PC-3 (cell line): ENCODE measurements at regions not wholly inside any gene's neighbourhood (a gene's known extent, or its start where the extent isn't known, plus 50 kb on each side); places are given as distances from the start of the nearest gene placed in this dataset.

Experiments used
- ATAC-seq: fragments of 200-7000 bp; cut with Tn5 transposase; 2 replicates; pipeline ENCODE4 v1.9.1; 2020; ENCODE audit warnings: mild to moderate bottlenecking, moderate library complexity
- BruUV-seq: library from RNA; stranded (reverse); fragments of 400-500 nt; replicated peaks from 2 replicates; lab custom pipeline; 2021; lab: Mats Ljungman, UMichigan
- CTCF ChIA-PET: fragments of 300-600 bp; sonication (Branson Sonifier 250); formaldehyde crosslinking; loops from one replicate; lab custom pipeline; 2022; ENCODE audit warnings: antibody characterized with exemption; lab: Charles Lee
- POLR2A ChIA-PET: fragments of 300-600 bp; sonication (Branson Sonifier 250); formaldehyde crosslinking; loops from one replicate; lab custom pipeline; 2022; ENCODE audit warnings: antibody characterized with exemption; ENCODE audit not compliant: unreplicated experiment; lab: Charles Lee
- DNase-seq: peaks from one replicate; pipeline ENCODE4 v3.0.0-alpha.2; 2015
- H2AFZ ChIP-seq: fragments of 300-600 bp; sonication (generic); 2 replicates; pipeline ENCODE4 v1.6.0; 2016; ENCODE audit warnings: antibody characterized with exemption, low read length
- H3F3A ChIP-seq: fragments of 300-600 bp; sonication (generic); one replicate; pipeline ENCODE4 v1.6.0; 2017; ENCODE audit warnings: antibody characterized with exemption, low read length, control low read depth, mild to moderate bottlenecking; ENCODE audit not compliant: unreplicated experiment
- H3K27ac ChIP-seq: fragments of 300-600 bp; sonication (generic); 2 replicates; pipeline ENCODE4 v1.5.1; 2016; ENCODE audit warnings: mild to moderate bottlenecking, low read length
- H3K27me3 ChIP-seq: fragments of 300-600 bp; sonication (generic); 2 replicates; pipeline ENCODE4 v1.6.1; 2016; ENCODE audit warnings: low read length, mixed read lengths
- H3K36me3 ChIP-seq: fragments of 300-600 bp; sonication (generic); 2 replicates; pipeline ENCODE4 v1.6.1; 2016; ENCODE audit warnings: low read depth, mixed run types, low read length, mixed read lengths
- H3K4me1 ChIP-seq: fragments of 300-600 bp; sonication (generic); 2 replicates; pipeline ENCODE4 v1.5.1; 2016; ENCODE audit warnings: low read length; ENCODE audit not compliant: insufficient read depth
- H3K4me2 ChIP-seq: fragments of 300-600 bp; sonication (generic); 2 replicates; pipeline ENCODE4 v1.6.0; 2016; ENCODE audit warnings: low read length
- H3K4me3 ChIP-seq: fragments of 300-600 bp; sonication (generic); 2 replicates; pipeline ENCODE4 v1.5.1; 2016; ENCODE audit warnings: mild to moderate bottlenecking, low read length, mixed read lengths
- H3K79me2 ChIP-seq: fragments of 300-600 bp; sonication (generic); 2 replicates; pipeline ENCODE4 v1.6.1; 2017; ENCODE audit warnings: low read length, mixed read lengths
- H3K9ac ChIP-seq: fragments of 300-600 bp; sonication (generic); 2 replicates; pipeline ENCODE4 v1.6.0; 2016; ENCODE audit warnings: mild to moderate bottlenecking, low read length
- H3K9me2 ChIP-seq: fragments of 300-600 bp; sonication (generic); replicated peaks from 2 replicates; pipeline ENCODE4 v1.6.1; 2016; ENCODE audit warnings: mixed run types, low read length, mixed read lengths
- H3K9me3 ChIP-seq: fragments of 300-600 bp; sonication (generic); 2 replicates; pipeline ENCODE4 v1.6.1; 2016; ENCODE audit warnings: low read length, mixed read lengths
- H4K20me1 ChIP-seq: fragments of 300-600 bp; sonication (generic); 2 replicates; pipeline ENCODE4 v1.6.1; 2016; ENCODE audit warnings: low read length, mixed read lengths
- CTCF ChIP-seq: fragments of 300-600 bp; sonication (generic); conservative IDR thresholded peaks from 2 replicates; pipeline ENCODE4 v1.5.1; 2017; ENCODE audit warnings: antibody characterized with exemption, low read depth, mild to moderate bottlenecking, low read length
- EZH2 ChIP-seq: fragments of 300-600 bp; sonication (generic); IDR thresholded peaks from one replicate; pipeline ENCODE4 v1.6.1; 2017; ENCODE audit warnings: antibody characterized with exemption, mild to moderate bottlenecking, low read length; ENCODE audit not compliant: unreplicated experiment
- EZH2phosphoT487 ChIP-seq: fragments of 300-600 bp; sonication (generic); IDR thresholded peaks from 2 replicates; pipeline ENCODE4 v1.6.1; 2018; ENCODE audit warnings: mild to moderate bottlenecking, antibody characterized with exemption, low read length, borderline replicate concordance
- intact Hi-C: fragments of 100-400 bp; cut with micrococcal nuclease; formaldehyde crosslinking; loops from 2 replicates; pipeline ENCODE4 v1.9.0; 2023

- ATAC-seq (no peak), DNase-seq (no peak)
- Histone ChIP-seq H3K36me3 (no peaks in the 10 kb centered on the region), H3K4me3 (no peak overlapping the region), H2AFZ (no peak overlapping the region), H3K79me2 (no peaks in the 10 kb centered on the region), H3F3A (no peaks in the 10 kb centered on the region), H3K9me2 (no peaks in the 10 kb centered on the region), H4K20me1 (no peaks in the 10 kb centered on the region), H3K9me3 (no peaks in the 10 kb centered on the region), H3K27ac (no peak overlapping the region), H3K9ac (no peak overlapping the region), H3K4me2 (no peak overlapping the region), H3K27me3 (no peaks in the 10 kb centered on the region), H3K4me1 (no peaks in the 10 kb centered on the region)
- no peak for TF ChIP-seq EZH2
- intact Hi-C loops: no loop called here
- CTCF ChIA-PET: no interaction called here
- POLR2A ChIA-PET: no interaction called here
- no TSS peak for BruUV-seq
Observed at GRCh38 chr6:44682987-44683779, 295.7 kb downstream of the CDC5L start.

GRCh38 chr6:44685213-44685612, 297.7 kb downstream of the CDC5L start:
- H3K4me1 ChIP-seq: no peaks in the 10 kb centered on the region
- no peaks in the 10 kb centered on the region for H3K79me2 ChIP-seq
- H3K4me3 ChIP-seq: no peak overlapping the region
- CTCF ChIA-PET: no interaction called here
- no peaks in the 10 kb centered on the region for H3F3A ChIP-seq
- no peak overlapping the region for H3K4me2 ChIP-seq
- POLR2A ChIA-PET: no interaction called here
- DNase-seq (no peak), ATAC-seq (no peak)
- H3K9ac ChIP-seq: no peak overlapping the region
- TF ChIP-seq EZH2phosphoT487 (no peak), CTCF (no peak), EZH2 (no peak)
- no peaks in the 10 kb centered on the region for H4K20me1 ChIP-seq
- no peaks in the 10 kb centered on the region for H3K36me3 ChIP-seq
- no peak overlapping the region for H3K27ac ChIP-seq
- H3K9me3 ChIP-seq: no peaks in the 10 kb centered on the region
- no TSS peak for BruUV-seq
- no peaks in the 10 kb centered on the region for H3K9me2 ChIP-seq
- no peak overlapping the region for H2AFZ ChIP-seq
- intact Hi-C loops: no loop called here
- no peaks in the 10 kb centered on the region for H3K27me3 ChIP-seq

DNA sequence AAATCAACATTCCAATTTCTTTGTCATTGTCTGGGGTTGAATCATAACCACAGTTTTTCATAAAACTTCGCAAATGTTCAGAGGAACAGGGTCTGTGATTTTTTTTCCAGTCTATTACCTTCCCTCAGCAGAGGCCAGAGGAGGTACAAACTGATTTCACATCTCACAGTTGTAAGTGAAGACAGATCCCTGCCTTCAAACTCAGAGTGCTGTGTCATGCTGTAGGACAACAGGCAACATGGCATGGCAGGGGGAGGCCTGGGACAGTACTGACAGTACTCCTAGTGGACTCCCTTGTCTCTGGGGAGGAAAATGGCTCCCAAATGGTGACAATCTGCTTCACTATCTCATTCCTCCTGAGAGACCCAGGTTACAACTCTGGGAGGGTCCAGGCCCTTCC, 308.6 kb downstream of the CDC5L start:
- no TSS peak for BruUV-seq
- H4K20me1 ChIP-seq: no peaks in the 10 kb centered on the region
- DNase-seq (peak; percentile 25), ATAC-seq (no peak; the same call in 1 of the 2 replicates)
- no peaks in the 10 kb centered on the region for H3K9me3 ChIP-seq
- intact Hi-C loops: no loop called here
- H3K4me1 ChIP-seq: peaks cover 5% of the 10 kb centered on the region; the same call in 1 of the 2 replicates
- no peaks in the 10 kb centered on the region for H3K27me3 ChIP-seq
- H3K79me2 ChIP-seq: no peaks in the 10 kb centered on the region
- H3K4me2 ChIP-seq: no peak overlapping the region
- no peaks in the 10 kb centered on the region for H3K36me3 ChIP-seq
- H3K4me3 ChIP-seq: no peak overlapping the region
- ChIA-PET CTCF (no interaction called here), POLR2A (no interaction called here)
- no peak overlapping the region for H3K9ac ChIP-seq
- TF ChIP-seq EZH2: no peak
- TF ChIP-seq EZH2phosphoT487: no peak
- no peak for TF ChIP-seq CTCF
- no peaks in the 10 kb centered on the region for H3K9me2 ChIP-seq
- H2AFZ ChIP-seq: peak overlapping the region; percentile 53
- H3K27ac ChIP-seq: peak overlapping the region; percentile 26; the same call in 1 of the 2 replicates
- H3F3A ChIP-seq: no peaks in the 10 kb centered on the region
